ENCODE measurements at regions not wholly inside any gene's neighbourhood (a gene's known extent, or its start where the extent isn't known, plus 50 kb on each side); places are given as distances from the start of the nearest gene placed in this dataset.

DNA sequence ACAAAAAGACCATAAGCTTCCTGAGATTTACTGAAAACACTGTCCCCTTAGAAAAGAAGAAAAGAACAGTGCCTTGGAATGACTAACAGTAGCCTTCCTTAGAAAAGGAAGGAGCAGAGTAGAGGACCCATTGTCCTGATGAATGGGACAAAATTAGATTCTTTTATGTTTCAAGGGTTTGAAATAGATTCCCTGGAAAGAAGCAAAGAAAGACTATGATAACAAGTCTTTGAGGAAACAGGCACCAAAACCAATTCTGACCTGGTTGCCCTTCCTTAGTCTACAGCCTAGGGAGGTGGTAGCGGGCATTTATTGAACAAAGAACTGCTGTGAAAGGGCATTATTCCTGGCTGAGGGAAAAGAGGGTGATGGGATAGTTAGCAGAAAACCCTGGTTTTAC lies 1024.8 kb downstream of the TBL1XR1 start:
- no peak for TF ChIP-seq CTCF (IDR thresholded peaks at IDR 0.05; ENCODE audit: borderline replicate concordance, control extremely low read depth, extremely low read depth, insufficient read depth, missing control alignments)
- DNase-seq (ENCODE audit: low spot score) = no peak
- in situ Hi-C loops (cut with MboI; ENCODE audit: low sequenced_read_pairs, unreplicated experiment) = no loop called here

- DNase-seq (ENCODE audit: low spot score) = no peak
- in situ Hi-C loops (cut with MboI; ENCODE audit: low sequenced_read_pairs, unreplicated experiment) = no loop called here
- TF ChIP-seq CTCF (IDR thresholded peaks at IDR 0.05; ENCODE audit: borderline replicate concordance, control extremely low read depth, extremely low read depth, insufficient read depth, missing control alignments) = no peak
Observed at GRCh38 chr3:176167272-176167671, 1030.0 kb downstream of the TBL1XR1 start.

DNA sequence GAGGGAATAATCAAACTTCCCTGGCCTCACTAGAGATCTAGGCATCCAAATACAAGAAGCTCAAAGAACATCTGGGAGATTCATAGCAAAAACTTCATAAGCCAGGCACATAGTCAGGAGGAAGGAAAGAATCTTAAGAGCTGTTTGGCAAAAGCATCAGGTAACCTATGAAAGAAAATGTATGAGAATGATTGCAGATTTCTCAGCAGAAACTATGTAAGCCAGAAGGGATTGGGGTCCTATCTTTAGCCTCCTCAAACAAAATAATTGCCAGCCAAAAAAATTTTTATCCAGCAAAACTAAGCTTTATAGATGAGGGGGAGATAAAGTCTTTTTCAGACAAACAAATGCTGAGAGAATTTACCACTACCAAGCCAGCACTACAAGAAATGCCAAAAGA lies 1036.3 kb downstream of the TBL1XR1 start:
- DNase-seq (ENCODE audit: low spot score) = no peak
- in situ Hi-C loops (cut with MboI; ENCODE audit: low sequenced_read_pairs, unreplicated experiment) = no loop called here
- TF ChIP-seq CTCF (IDR thresholded peaks at IDR 0.05; ENCODE audit: borderline replicate concordance, control extremely low read depth, extremely low read depth, insufficient read depth, missing control alignments) = no peak

GRCh38 chr3:176159796-176160195 lies 1037.5 kb downstream of the TBL1XR1 start:
- no peak for DNase-seq (ENCODE audit: low spot score)
- TF ChIP-seq CTCF (IDR thresholded peaks at IDR 0.05; ENCODE audit: borderline replicate concordance, control extremely low read depth, extremely low read depth, insufficient read depth, missing control alignments) = no peak
- in situ Hi-C loops (cut with MboI; ENCODE audit: low sequenced_read_pairs, unreplicated experiment) = no loop called here

- TF ChIP-seq CTCF (IDR thresholded peaks at IDR 0.05; ENCODE audit: borderline replicate concordance, control extremely low read depth, extremely low read depth, insufficient read depth, missing control alignments) = no peak
- in situ Hi-C loops (cut with MboI; ENCODE audit: low sequenced_read_pairs, unreplicated experiment) = no loop called here
- DNase-seq (ENCODE audit: low spot score) = no peak
Observed at GRCh38 chr3:176155012-176155411, 1042.3 kb downstream of the TBL1XR1 start.

DNA sequence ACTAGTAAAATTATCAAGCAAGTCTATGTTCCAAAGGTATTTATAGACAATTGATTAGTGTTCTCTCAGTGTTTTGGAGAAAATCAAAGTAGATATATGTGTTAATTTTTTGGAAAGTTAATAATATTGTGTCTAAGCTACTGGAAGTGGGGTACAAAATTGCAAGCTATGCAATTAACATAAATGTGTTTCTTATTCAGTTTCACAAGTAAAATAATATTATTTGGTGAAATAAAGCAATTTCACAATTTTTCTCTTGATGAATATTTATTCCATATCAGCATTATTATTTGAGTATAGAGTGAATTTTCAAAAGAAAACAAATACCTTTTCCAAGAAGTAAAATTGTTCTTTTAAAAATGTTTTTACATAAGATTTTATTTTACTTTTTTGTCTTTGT lies 1047.7 kb downstream of the TBL1XR1 start:
- DNase-seq (ENCODE audit: low spot score) = no peak
- no peak for TF ChIP-seq CTCF (IDR thresholded peaks at IDR 0.05; ENCODE audit: borderline replicate concordance, control extremely low read depth, extremely low read depth, insufficient read depth, missing control alignments)
- in situ Hi-C loops (cut with MboI; ENCODE audit: low sequenced_read_pairs, unreplicated experiment) = no loop called here

GRCh38 chr3:176147251-176147650 lies 1050.0 kb downstream of the TBL1XR1 start:
- in situ Hi-C loops (cut with MboI; ENCODE audit: low sequenced_read_pairs, unreplicated experiment) = no loop called here
- TF ChIP-seq CTCF (IDR thresholded peaks at IDR 0.05; ENCODE audit: borderline replicate concordance, control extremely low read depth, extremely low read depth, insufficient read depth, missing control alignments) = no peak
- no peak for DNase-seq (ENCODE audit: low spot score)

Measured in GM13976 (cell line).